ENCODE measurements at regions not wholly inside any gene's neighbourhood (a gene's known extent, or its start where the extent isn't known, plus 50 kb on each side); places are given as distances from the start of the nearest gene placed in this dataset.
A peak's percentile ranks its signal among the peaks of the same experiment; 100 is the strongest.
"Not testable (repeated sequence)": the region's sequence is repeated elsewhere in the genome, so short reads cannot be mapped to it uniquely, and the experiment has no call there.

- DNase-seq (no peak), FAIRE-seq (no peak)
- TF ChIP-seq CTCF (IDR thresholded peaks at IDR 0.05; ENCODE audit: borderline replicate concordance, extremely low read depth, insufficient read depth) = no peak
- Histone ChIP-seq H3K36me3 (ENCODE audit: control insufficient read depth in 2 of 3, insufficient read depth in 3 of 3, low read length in 3 of 3) (no peaks in the 10 kb centered on the region), H3K4me1 (ENCODE audit: control insufficient read depth in 2 of 3, insufficient read depth in 2 of 3, low read depth in 1 of 3, low read length in 3 of 3) (no peaks in the 10 kb centered on the region), H3K9me3 (ENCODE audit: control insufficient read depth in 2 of 3, insufficient read depth in 1 of 3, low read length in 3 of 3) (no peaks in the 10 kb centered on the region), H3K9ac (ENCODE audit: low read length in 3 of 3) (no peak overlapping the region), H3K4me3 (ENCODE audit: low read length in 3 of 3) (no peak overlapping the region), H3K27me3 (ENCODE audit: control insufficient read depth, insufficient read depth, low read length) (no peaks in the 10 kb centered on the region), H3K27ac (ENCODE audit: low read depth in 2 of 2, low read length in 2 of 2) (no peak overlapping the region)
- intact Hi-C loops (cut with DNase I) = no loop called here
Observed at GRCh38 chrX:51163730-51164129, 168.9 kb upstream of the NUDT10 start.

- H3K36me3 ChIP-seq (ENCODE audit: control insufficient read depth in 2 of 3, insufficient read depth in 3 of 3, low read length in 3 of 3); H3K27me3 ChIP-seq (ENCODE audit: control insufficient read depth, insufficient read depth, low read length); intact Hi-C loops (cut with DNase I); H3K9ac ChIP-seq (ENCODE audit: low read length in 3 of 3); H3K4me1 ChIP-seq (ENCODE audit: control insufficient read depth in 2 of 3, insufficient read depth in 2 of 3, low read depth in 1 of 3, low read length in 3 of 3); H3K4me3 ChIP-seq (ENCODE audit: low read length in 3 of 3); FAIRE-seq; H3K27ac ChIP-seq (ENCODE audit: low read depth in 2 of 2, low read length in 2 of 2); H3K9me3 ChIP-seq (ENCODE audit: control insufficient read depth in 2 of 3, insufficient read depth in 1 of 3, low read length in 3 of 3): not testable (repeated sequence)
- peak in 2 of 5 donors; percentile 2 to 9 for DNase-seq
Observed at GRCh38 chrX:51178356-51178900, 154.2 kb upstream of the NUDT10 start.

GRCh38 chrX:51179805-51180204 is 152.8 kb upstream of the NUDT10 start:
- not testable (repeated sequence) for DNase-seq, FAIRE-seq

GRCh38 chrX:51182545-51182944 is 150.1 kb upstream of the NUDT10 start:
- no peak for FAIRE-seq
- H3K27ac ChIP-seq (ENCODE audit: low read depth in 2 of 2, low read length in 2 of 2) = no peak overlapping the region
- H3K4me1 ChIP-seq (ENCODE audit: control insufficient read depth in 2 of 3, insufficient read depth in 2 of 3, low read depth in 1 of 3, low read length in 3 of 3) = no peaks in the 10 kb centered on the region
- H3K27me3 ChIP-seq (ENCODE audit: control insufficient read depth, insufficient read depth, low read length) = no peaks in the 10 kb centered on the region
- no peaks in the 10 kb centered on the region for H3K36me3 ChIP-seq (ENCODE audit: control insufficient read depth in 2 of 3, insufficient read depth in 3 of 3, low read length in 3 of 3)
- no peak for TF ChIP-seq CTCF (IDR thresholded peaks at IDR 0.05; ENCODE audit: borderline replicate concordance, extremely low read depth, insufficient read depth)
- H3K9ac ChIP-seq (ENCODE audit: low read length in 3 of 3) = no peak overlapping the region
- intact Hi-C loops (cut with DNase I) = no loop called here
- peak in 1 of 5 donors; percentile 1 for DNase-seq
- no peaks in the 10 kb centered on the region for H3K9me3 ChIP-seq (ENCODE audit: control insufficient read depth in 2 of 3, insufficient read depth in 1 of 3, low read length in 3 of 3)
- H3K4me3 ChIP-seq (ENCODE audit: low read length in 3 of 3) = no peak overlapping the region

More at GRCh38 chrX:51179805-51180204, 152.8 kb upstream of the NUDT10 start:
- intact Hi-C loops (cut with DNase I); H3K9me3 ChIP-seq (ENCODE audit: control insufficient read depth in 2 of 3, insufficient read depth in 1 of 3, low read length in 3 of 3); H3K4me3 ChIP-seq (ENCODE audit: low read length in 3 of 3); H3K4me1 ChIP-seq (ENCODE audit: control insufficient read depth in 2 of 3, insufficient read depth in 2 of 3, low read depth in 1 of 3, low read length in 3 of 3); H3K9ac ChIP-seq (ENCODE audit: low read length in 3 of 3); H3K27ac ChIP-seq (ENCODE audit: low read depth in 2 of 2, low read length in 2 of 2); H3K36me3 ChIP-seq (ENCODE audit: control insufficient read depth in 2 of 3, insufficient read depth in 3 of 3, low read length in 3 of 3); H3K27me3 ChIP-seq (ENCODE audit: control insufficient read depth, insufficient read depth, low read length): not testable (repeated sequence)

Measured in kidney (tissue), 13 donors.